ENCODE measurements at regions not wholly inside any gene's neighbourhood (a gene's known extent, or its start where the extent isn't known, plus 50 kb on each side); places are given as distances from the start of the nearest gene placed in this dataset.

- 77 to 83% (median 79%) methylated on average over 2 of the region's 2 CpGs for WGBS, 3 donors
- intact Hi-C loops (cut with DNase I): no loop called here
- H3K4me1 ChIP-seq (ENCODE audit: insufficient read depth): no peaks in the 10 kb centered on the region
- no peak for DNase-seq
- H3K36me3 ChIP-seq: no peaks in the 10 kb centered on the region
- H3K9me3 ChIP-seq: no peaks in the 10 kb centered on the region
- H3K27me3 ChIP-seq: no peaks in the 10 kb centered on the region
- H3K27ac ChIP-seq: no peak overlapping the region
- H3K4me3 ChIP-seq: no peak overlapping the region
- TF ChIP-seq EP300 (IDR thresholded peaks at IDR 0.05) (no peak), POLR2A (IDR thresholded peaks at IDR 0.05) (no peak)
- TF ChIP-seq, protein P1, sequence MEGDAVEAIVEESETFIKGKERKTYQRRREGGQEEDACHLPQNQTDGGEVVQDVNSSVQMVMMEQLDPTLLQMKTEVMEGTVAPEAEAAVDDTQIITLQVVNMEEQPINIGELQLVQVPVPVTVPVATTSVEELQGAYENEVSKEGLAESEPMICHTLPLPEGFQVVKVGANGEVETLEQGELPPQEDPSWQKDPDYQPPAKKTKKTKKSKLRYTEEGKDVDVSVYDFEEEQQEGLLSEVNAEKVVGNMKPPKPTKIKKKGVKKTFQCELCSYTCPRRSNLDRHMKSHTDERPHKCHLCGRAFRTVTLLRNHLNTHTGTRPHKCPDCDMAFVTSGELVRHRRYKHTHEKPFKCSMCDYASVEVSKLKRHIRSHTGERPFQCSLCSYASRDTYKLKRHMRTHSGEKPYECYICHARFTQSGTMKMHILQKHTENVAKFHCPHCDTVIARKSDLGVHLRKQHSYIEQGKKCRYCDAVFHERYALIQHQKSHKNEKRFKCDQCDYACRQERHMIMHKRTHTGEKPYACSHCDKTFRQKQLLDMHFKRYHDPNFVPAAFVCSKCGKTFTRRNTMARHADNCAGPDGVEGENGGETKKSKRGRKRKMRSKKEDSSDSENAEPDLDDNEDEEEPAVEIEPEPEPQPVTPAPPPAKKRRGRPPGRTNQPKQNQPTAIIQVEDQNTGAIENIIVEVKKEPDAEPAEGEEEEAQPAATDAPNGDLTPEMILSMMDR (IDR thresholded peaks at IDR 0.05): no peak
These were observed 144.0 kb downstream of the SPTSSA start for GRCh38 chr14:34318014-34318413.

DNA sequence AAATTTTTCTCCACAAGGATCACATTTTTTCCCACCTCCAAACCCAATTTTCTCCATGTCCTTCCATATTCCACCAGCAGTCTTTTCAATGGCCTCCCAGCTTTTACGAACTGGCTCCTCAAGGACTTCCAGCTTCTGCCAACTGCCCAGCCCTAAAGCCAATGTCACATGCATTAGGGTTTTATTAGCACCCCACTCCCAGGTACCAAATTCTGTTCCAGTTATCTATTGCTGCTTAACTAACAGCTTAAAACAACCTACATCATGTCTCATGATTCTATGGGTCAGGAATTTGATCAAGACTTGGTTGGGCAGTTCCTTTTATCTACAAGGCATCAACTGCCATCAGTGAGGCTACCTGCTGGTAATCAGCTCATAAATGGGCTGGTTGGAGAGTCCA lies 151.3 kb downstream of the SPTSSA start:
- TF ChIP-seq POLR2A (IDR thresholded peaks at IDR 0.05) (no peak), EP300 (IDR thresholded peaks at IDR 0.05) (no peak)
- TF ChIP-seq, protein P1 (IDR thresholded peaks at IDR 0.05): no peak
- H3K9me3 ChIP-seq: no peaks in the 10 kb centered on the region
- H3K4me3 ChIP-seq: no peak overlapping the region
- DNase-seq: no peak
- no peaks in the 10 kb centered on the region for H3K27me3 ChIP-seq
- intact Hi-C loops (cut with DNase I): no loop called here
- 74 to 94% (median 89%) methylated on average over 1 of the region's 1 CpG for WGBS, 3 donors
- H3K27ac ChIP-seq: no peak overlapping the region
- no peaks in the 10 kb centered on the region for H3K4me1 ChIP-seq (ENCODE audit: insufficient read depth)
- no peaks in the 10 kb centered on the region for H3K36me3 ChIP-seq

DNA sequence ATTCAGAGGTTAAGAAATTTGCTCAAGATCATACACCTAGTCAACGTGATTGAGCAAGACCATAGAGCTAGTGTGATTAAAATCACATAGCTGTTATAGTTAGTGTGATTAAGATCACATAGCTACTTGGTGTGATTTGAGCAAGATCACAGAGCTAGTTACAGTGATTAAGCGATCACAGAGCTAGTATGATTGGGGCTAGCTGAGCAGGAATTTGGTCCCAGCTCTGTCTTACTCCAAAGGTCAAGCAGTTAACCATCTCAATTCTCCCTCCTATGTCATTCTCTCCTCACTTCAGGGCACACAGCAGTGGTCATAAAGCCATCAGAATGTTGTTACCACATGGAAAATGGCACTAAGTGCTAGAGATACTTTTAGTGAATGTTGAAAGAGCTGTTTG lies 158.2 kb downstream of the SPTSSA start:
- 86 to 91% (median 88%) methylated on average over 2 of the region's 2 CpGs for WGBS, 3 donors
- H3K27me3 ChIP-seq: no peaks in the 10 kb centered on the region
- no peak for TF ChIP-seq EP300 (IDR thresholded peaks at IDR 0.05)
- TF ChIP-seq POLR2A (IDR thresholded peaks at IDR 0.05): no peak
- TF ChIP-seq, protein P1 (IDR thresholded peaks at IDR 0.05): no peak
- H3K4me3 ChIP-seq: no peak overlapping the region
- H3K27ac ChIP-seq: no peak overlapping the region
- no peaks in the 10 kb centered on the region for H3K9me3 ChIP-seq
- intact Hi-C loops (cut with DNase I): no loop called here
- H3K36me3 ChIP-seq: no peaks in the 10 kb centered on the region
- H3K4me1 ChIP-seq (ENCODE audit: insufficient read depth): no peaks in the 10 kb centered on the region
- no peak for DNase-seq

DNA sequence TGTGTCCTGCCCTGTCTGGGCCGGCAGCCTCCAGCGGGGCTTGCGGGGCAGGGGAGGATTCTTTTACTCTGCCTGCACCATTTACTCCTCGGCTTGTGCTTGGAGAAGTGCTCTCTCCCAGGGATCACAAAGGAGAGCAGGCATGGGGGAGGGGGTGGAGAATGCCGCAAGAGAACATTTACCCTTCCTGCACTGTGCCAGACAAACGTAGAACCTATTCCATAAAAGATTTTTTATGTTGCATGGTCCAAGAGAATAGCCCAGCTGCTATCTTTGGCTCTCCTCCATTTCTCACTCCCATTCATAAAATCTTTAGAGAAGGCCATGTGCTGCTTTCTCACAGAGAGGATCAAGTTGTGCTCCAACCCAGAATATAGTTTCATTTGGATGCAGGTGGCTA lies 159.4 kb downstream of the SPTSSA start:
- TF ChIP-seq POLR2A (IDR thresholded peaks at IDR 0.05) (no peak), EP300 (IDR thresholded peaks at IDR 0.05) (no peak)
- TF ChIP-seq, protein P1 (IDR thresholded peaks at IDR 0.05): no peak
- no peak overlapping the region for H3K4me3 ChIP-seq
- WGBS, 3 donors: 2 to 12% (median 7%) methylated on average over 6 of the region's 6 CpGs
- DNase-seq: no peak
- no peaks in the 10 kb centered on the region for H3K36me3 ChIP-seq
- no peak overlapping the region for H3K27ac ChIP-seq
- H3K27me3 ChIP-seq: no peaks in the 10 kb centered on the region
- H3K4me1 ChIP-seq (ENCODE audit: insufficient read depth): no peaks in the 10 kb centered on the region
- intact Hi-C loops (cut with DNase I): no loop called here
- no peaks in the 10 kb centered on the region for H3K9me3 ChIP-seq
